IPS-18a (cell line): ENCODE measurements at regions not wholly inside any gene's neighbourhood (a gene's known extent, or its start where the extent isn't known, plus 50 kb on each side); places are given as distances from the start of the nearest gene placed in this dataset.

Experiments
- H3K27ac ChIP-seq: one replicate; pipeline ENCODE4 v1.5.1; 2013; ENCODE audit warnings: low read length
- H3K27me3 ChIP-seq: one replicate; pipeline ENCODE4 v1.6.1; 2013; ENCODE audit warnings: mild to moderate bottlenecking, low read length; ENCODE audit not compliant: control insufficient read depth, insufficient read depth
- H3K36me3 ChIP-seq: one replicate; pipeline ENCODE4 v1.6.1; 2013; ENCODE audit warnings: low read depth, low read length; ENCODE audit not compliant: control insufficient read depth
- H3K4me1 ChIP-seq: one replicate; pipeline ENCODE4 v1.6.1; 2013; ENCODE audit warnings: low read depth, low read length; ENCODE audit not compliant: control insufficient read depth
- H3K4me3 ChIP-seq: one replicate; pipeline ENCODE4 v1.5.1; 2013; ENCODE audit warnings: low read length
- H3K9ac ChIP-seq: one replicate; pipeline ENCODE4 v1.6.1; 2013; ENCODE audit warnings: mild to moderate bottlenecking, low read length, moderate library complexity
- H3K9me3 ChIP-seq: one replicate; pipeline ENCODE4 v1.6.1; 2013; ENCODE audit warnings: low read depth, low read length; ENCODE audit not compliant: control insufficient read depth

DNA sequence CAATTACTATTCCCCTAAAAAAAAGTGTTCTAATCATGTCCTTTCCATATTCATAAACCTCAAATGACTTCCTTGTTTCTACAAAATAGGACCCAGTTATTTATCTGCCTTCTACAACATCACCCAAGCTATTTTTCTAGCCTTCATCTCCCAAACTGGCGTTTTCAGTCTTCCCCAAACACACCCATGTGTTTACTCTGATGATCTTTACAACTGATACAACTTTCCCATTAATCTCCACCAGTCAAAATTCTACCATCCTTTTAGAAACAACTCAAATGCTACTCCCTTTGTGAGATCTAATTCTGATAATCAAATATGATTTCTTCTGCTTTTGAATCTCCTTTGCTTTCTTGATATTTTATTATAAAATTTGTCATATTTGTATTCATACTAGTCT is 114.5 kb downstream of the DUSP6 start:
- Histone ChIP-seq H3K4me3 (no peak overlapping the region), H3K9ac (no peak overlapping the region), H3K9me3 (no peaks in the 10 kb centered on the region), H3K27me3 (no peaks in the 10 kb centered on the region), H3K36me3 (no peaks in the 10 kb centered on the region), H3K27ac (no peak overlapping the region), H3K4me1 (no peaks in the 10 kb centered on the region)

DNA sequence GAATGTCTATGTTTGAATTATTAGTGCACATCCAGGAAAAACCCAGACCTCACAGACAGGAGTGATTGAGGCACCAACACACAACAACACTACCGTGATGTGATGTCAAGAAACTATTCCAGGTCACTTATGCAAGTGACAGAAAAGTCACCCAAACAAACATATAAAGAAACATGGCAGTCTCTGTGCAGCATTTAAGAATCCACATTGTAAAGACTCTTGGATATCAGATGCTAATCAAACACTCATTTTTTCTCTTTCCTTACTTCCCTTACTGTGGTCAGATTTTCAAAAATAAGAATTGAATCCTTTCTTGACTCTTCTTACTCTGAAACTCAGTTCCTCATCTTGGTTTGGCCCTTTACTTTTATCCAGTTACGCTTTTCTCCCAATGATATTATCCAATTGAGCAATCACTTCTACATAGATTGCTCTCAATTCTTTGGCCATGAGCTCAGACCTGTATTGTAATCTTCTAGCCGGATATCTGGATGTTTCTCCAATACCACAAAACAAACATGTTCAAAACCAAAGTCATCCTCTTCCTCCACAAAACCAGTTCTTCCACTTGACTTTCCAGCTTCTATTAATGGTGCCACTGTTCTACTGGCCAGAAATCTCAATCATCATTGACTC is 115.4 kb downstream of the DUSP6 start:
- H3K27me3 ChIP-seq = no peaks in the 10 kb centered on the region
- H3K9ac ChIP-seq = no peak overlapping the region
- H3K4me1 ChIP-seq = no peaks in the 10 kb centered on the region
- H3K9me3 ChIP-seq = no peaks in the 10 kb centered on the region
- H3K36me3 ChIP-seq = no peaks in the 10 kb centered on the region
- H3K27ac ChIP-seq = no peak overlapping the region
- H3K4me3 ChIP-seq = no peak overlapping the region

DNA sequence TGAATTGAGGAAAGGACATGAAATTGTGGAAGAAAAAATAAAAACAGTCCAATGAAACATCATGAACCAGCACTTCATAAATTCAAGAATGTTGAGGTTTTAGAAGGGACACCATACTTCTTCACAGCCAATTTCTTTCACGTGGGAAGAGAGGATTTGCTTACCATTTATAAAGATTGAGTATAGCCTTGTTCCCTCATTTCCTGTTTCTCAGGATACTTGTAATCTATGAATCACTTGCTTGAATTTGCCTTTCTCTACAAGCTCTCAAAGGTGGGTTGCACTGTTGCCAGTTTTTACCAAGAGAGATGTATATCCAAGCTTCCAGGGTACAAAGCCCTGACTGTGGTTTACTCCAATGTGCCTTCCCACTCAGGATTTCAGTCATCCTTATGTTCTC is 116.1 kb downstream of the DUSP6 start:
- H3K27me3 ChIP-seq = no peaks in the 10 kb centered on the region
- H3K4me3 ChIP-seq = no peak overlapping the region
- no peak overlapping the region for H3K27ac ChIP-seq

DNA sequence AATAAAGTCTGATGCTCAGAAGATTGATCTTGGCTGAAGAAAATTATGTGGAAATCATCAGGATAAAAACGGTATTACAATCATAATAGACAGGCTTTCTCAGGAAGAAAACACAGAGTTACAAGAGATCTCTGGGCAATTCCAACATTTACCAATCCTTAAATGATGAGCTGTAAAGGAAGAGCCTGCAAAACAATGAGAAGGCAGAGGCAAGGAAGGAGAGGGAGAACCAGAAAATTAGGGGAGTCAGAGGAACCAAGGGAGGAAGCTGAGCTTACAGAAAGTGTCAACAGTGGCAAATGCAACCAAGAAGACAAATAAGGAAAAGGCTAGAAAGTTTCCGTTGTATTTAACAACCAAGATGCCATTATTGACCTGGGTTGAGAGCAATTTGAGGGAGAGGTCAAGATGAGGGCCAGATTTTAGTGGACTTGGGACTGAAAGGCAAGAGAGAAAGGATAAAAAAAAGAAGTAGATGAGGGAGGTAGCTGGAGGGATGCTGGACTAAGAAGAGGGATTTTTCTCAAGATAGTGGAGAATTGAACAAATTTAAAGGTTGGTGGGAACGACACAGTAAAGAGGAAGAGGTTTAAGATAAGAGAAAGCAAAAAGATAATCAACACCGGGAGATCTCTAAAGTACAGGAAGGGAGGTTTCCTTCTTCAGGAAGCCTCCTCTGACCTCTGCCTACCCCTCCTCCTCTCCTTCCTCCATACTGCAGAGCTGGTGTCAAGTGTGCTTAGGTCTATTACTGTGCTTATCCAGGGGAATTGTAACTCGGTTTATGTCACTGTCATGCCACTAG is 116.9 kb downstream of the DUSP6 start:
- Histone ChIP-seq H3K27ac (no peak overlapping the region), H3K36me3 (no peaks in the 10 kb centered on the region), H3K4me1 (no peaks in the 10 kb centered on the region), H3K4me3 (no peak overlapping the region), H3K9ac (no peak overlapping the region), H3K27me3 (no peaks in the 10 kb centered on the region), H3K9me3 (no peaks in the 10 kb centered on the region)

More for the DNA sequence above, 116.1 kb downstream of the DUSP6 start:
- no peaks in the 10 kb centered on the region for H3K4me1 ChIP-seq
- H3K36me3 ChIP-seq = no peaks in the 10 kb centered on the region
- H3K9me3 ChIP-seq = no peaks in the 10 kb centered on the region
- H3K9ac ChIP-seq = no peak overlapping the region

DNA sequence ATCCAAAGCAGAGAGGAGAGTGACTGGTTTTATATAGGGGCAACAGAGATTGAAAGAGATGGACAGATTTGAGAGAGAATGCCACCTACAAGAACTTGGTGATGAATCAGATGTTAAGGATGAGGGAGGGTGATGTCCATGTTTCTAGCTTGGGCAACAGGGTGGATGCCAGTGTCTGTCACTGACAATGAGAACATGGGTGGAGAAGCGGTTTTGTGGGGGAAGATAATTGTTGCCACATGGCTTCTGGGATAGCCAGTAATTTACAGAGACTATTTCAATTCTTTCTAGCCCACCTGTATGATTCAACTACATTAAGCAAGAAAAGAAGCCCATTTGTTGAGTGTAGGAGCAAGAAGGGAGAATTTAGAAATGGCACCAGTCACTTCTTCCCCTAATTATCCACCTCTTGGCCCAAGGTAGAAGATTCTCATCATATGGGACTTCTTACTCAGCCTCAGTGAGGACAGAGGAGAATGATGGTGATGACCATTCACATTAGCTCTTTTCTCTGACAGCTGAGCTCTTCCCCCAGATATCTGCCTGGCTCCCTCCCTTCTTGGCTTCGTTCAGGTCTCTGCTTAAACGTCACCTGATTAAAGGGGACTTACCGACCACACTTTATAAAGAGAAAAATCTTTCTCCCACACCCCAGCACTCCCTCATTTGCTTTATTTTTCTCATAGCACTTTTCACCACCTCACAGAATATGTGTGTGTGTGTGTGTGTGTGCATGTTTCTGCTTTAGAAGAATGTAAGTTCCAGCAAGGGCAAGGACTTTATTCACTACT is 117.8 kb downstream of the DUSP6 start:
- Histone ChIP-seq H3K9me3 (no peaks in the 10 kb centered on the region), H3K4me1 (no peaks in the 10 kb centered on the region), H3K27ac (no peak overlapping the region), H3K9ac (no peak overlapping the region), H3K27me3 (no peaks in the 10 kb centered on the region), H3K36me3 (no peaks in the 10 kb centered on the region), H3K4me3 (no peak overlapping the region)

DNA sequence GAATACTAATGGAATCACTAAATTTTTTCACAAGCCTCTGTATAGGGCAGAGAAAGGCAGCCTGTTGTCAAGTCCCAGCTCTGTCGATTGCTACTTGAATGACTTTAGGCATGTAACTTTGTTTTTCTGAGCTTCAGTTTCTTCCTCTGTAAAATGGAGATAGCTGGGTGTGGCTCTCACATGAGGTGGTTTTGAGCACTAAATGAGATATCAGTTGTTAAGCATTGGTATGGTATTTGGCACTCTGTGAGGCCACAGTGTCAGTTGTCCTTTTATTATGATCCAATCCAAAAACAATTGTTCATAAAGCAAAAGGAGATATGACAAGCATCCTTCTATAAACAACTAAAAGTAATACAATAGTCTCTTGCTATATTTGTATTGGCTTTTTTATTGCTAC is 120.6 kb downstream of the DUSP6 start:
- Histone ChIP-seq H3K9ac (no peak overlapping the region), H3K4me3 (no peak overlapping the region), H3K4me1 (peaks cover 12% of the 10 kb centered on the region), H3K36me3 (no peaks in the 10 kb centered on the region), H3K27me3 (no peaks in the 10 kb centered on the region), H3K27ac (no peak overlapping the region), H3K9me3 (no peaks in the 10 kb centered on the region)

DNA sequence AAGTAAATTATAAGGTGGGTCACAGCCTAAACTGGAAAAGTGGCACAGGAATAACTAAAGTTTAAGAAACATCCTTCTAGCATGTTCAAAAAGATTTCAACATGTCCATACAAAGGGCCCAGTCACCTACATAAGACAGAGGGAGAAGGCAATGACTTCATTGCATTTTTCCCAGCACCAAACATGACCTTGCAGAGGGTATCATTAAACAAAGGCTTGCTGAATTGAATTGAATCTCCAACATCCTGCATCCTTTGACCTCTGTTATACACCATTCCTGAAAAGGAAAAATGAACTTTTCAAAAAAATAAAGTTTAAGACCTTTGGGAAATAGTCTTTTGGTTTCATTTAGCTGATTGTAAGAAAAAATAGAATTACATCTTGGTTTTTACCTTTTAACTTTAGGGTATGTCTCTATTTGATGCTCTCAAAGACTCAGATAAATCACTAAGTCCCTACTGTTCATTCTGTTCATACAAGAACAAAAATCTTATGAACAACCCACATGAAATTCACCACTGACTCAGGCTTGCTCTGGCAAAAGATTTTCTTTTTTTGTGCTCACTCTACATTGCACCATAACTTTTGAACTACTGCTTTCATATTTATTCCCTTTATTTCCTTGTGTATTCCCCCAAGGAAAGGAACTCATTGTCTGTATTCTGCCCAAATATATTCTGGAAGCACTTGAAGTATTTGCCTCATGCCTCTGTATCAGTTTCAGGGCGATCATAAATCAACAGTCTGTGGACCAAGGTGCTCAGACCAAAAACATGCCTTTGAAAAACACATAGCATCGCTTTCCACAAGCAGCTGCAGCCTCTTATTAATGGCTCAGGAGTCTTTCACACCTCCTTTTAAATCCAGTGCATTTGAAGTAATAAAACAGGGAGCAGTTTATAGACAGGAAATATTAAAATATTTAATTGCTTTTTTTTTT is 121.7 kb downstream of the DUSP6 start:
- no peak overlapping the region for H3K9ac ChIP-seq

DNA sequence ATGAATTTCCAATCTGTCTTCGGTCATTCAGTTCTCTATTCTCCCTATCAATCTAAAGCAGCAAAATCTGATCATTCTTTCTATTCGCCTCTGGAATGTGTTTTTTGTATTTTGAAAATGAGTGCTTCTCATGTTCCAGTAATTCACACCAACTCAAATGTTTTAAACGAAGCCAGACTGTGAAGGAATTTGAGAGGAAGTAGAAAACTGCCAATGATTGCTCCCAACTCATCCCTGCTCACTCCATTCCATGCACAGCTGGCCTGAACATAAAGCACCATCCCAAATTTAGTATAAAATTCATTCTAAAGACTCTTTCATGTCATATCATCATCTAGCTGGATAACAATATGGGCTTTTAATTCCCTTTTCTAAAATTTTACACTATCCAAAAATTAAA is 123.8 kb downstream of the DUSP6 start:
- no peaks in the 10 kb centered on the region for H3K27me3 ChIP-seq
- peaks cover 28% of the 10 kb centered on the region for H3K4me1 ChIP-seq
- H3K9ac ChIP-seq = no peak overlapping the region
- no peak overlapping the region for H3K4me3 ChIP-seq
- no peaks in the 10 kb centered on the region for H3K36me3 ChIP-seq
- no peaks in the 10 kb centered on the region for H3K9me3 ChIP-seq
- H3K27ac ChIP-seq = no peak overlapping the region

More for the DNA sequence above, 121.7 kb downstream of the DUSP6 start:
- H3K27me3 ChIP-seq = no peaks in the 10 kb centered on the region
- no peaks in the 10 kb centered on the region for H3K36me3 ChIP-seq
- no peak overlapping the region for H3K4me3 ChIP-seq
- H3K4me1 ChIP-seq = peaks cover 22% of the 10 kb centered on the region
- no peak overlapping the region for H3K27ac ChIP-seq
- H3K9me3 ChIP-seq = no peaks in the 10 kb centered on the region

DNA sequence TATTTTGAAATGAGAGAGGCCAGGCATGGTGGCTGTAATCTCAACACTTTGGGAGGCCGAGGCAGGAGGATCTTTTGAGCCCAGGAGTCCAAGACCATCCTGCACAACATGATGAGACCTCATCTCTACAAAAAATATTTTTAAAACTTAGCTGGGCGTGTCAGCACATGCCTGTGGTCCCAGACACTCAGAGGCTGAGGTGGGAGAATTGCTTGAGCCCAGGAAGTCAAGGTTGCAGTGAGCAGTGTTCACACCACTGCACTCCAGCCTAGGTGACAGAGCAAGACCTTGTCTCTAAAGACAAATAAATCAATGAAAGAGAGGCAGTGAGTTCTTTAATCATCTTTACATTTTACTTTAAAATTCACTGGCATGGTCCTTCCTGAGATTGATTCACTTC is 124.5 kb downstream of the DUSP6 start:
- Histone ChIP-seq H3K27me3 (no peaks in the 10 kb centered on the region), H3K4me3 (no peak overlapping the region), H3K9me3 (no peaks in the 10 kb centered on the region), H3K36me3 (no peaks in the 10 kb centered on the region), H3K27ac (no peak overlapping the region), H3K4me1 (peaks cover 28% of the 10 kb centered on the region), H3K9ac (no peak overlapping the region)

DNA sequence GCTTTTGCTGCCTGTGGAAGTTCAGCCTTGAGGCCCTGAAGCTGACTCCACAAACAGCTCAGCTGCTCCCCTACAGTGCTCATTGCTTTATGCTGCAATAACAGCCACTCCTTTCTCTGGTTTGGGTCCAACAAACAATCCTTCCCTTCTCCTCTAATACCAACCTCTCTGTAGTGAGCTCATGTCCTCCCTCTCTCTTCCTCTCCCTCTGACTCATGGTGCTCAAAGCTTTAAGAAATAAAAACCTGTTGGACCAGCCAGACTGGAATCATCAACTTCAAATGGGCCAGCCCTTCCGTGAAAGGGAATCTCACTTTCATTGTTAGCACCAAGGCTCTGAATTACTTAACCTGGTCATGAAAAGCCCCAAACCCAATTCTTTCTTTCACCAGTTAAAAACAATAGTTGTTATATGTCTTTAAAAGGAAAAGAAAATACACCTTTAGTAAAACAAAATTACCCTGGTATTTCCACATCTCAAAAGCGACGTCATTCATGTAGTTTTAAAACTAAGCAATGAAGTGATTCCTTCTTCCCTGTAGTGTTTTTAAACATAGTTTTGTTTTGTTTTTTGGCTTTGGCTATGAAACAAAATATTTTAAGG is 126.4 kb downstream of the DUSP6 start:
- Histone ChIP-seq H3K4me1 (peaks cover 28% of the 10 kb centered on the region), H3K4me3 (peak overlapping the region; percentile 5), H3K9me3 (no peaks in the 10 kb centered on the region), H3K27me3 (no peaks in the 10 kb centered on the region), H3K27ac (peak overlapping the region; percentile 49), H3K36me3 (no peaks in the 10 kb centered on the region), H3K9ac (no peak overlapping the region)
